ENCODE measurements at regions not wholly inside any gene's neighbourhood (a gene's known extent, or its start where the extent isn't known, plus 50 kb on each side); places are given as distances from the start of the nearest gene placed in this dataset.

DNA sequence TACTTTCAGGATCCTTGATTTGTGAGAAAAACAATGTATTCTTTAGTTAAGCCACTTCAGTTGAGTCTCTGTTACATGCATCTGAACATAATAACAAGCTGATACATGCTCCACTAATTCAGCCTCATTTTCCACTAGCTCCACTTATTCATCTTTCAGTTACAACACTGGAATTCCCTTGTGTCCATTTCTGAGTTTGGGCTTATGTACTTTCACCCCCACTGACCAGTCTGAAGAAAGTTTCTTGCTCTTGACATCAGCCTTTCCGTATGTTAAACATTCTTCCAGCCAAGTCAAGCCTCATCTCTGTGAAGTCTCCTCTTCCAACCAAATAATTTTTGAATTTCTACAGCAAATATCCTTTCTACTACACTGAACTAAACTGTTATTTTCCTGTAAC is 592.5 kb upstream of the NOVA1 start:
- no peak overlapping the region for H3K4ac ChIP-seq (ENCODE audit: low read depth, low read length)
- H3K27ac ChIP-seq (ENCODE audit: insufficient read depth, low read length), result no peak overlapping the region
- H2BK120ac ChIP-seq (ENCODE audit: low read depth, low read length), result no peak overlapping the region
- H3K56ac ChIP-seq (ENCODE audit: extremely low read depth, insufficient read depth, low read length), result no peak overlapping the region
- no peak overlapping the region for H2AK9ac ChIP-seq (replicated peaks; ENCODE audit: low read depth, low read length, poor library complexity)
- H3K4me3 ChIP-seq (ENCODE audit: insufficient read depth, low read depth, low read length), result no peak overlapping the region
- H3K23ac ChIP-seq (ENCODE audit: low read depth, low read length), result no peak overlapping the region
- dilution Hi-C loops (cut with HindIII; ENCODE audit: low sequenced_read_pairs, unreplicated experiment), result no loop called here
- no peak overlapping the region for H4K91ac ChIP-seq (ENCODE audit: insufficient read depth, low read depth, low read length)
- H3K79me1 ChIP-seq (ENCODE audit: low read depth in 1 of 2, low read length in 2 of 2), result no peaks in the 10 kb centered on the region
- in situ Hi-C loops (cut with MboI; ENCODE audit: low sequenced_read_pairs), result no loop called here
- H3K36me3 ChIP-seq (ENCODE audit: control insufficient read depth, insufficient read depth, low read length), result no peaks in the 10 kb centered on the region
- no peak overlapping the region for H3K14ac ChIP-seq (replicated peaks; ENCODE audit: low read depth, low read length)
- H2AK5ac ChIP-seq (ENCODE audit: low read depth, low read length), result no peak overlapping the region
- no peak overlapping the region for H3K4me2 ChIP-seq (ENCODE audit: low read depth, low read length)
- no peak overlapping the region for H2BK20ac ChIP-seq (ENCODE audit: low read depth, low read length)
- H2BK15ac ChIP-seq (ENCODE audit: low read depth, low read length), result no peak overlapping the region
- DNase-seq, result no peak
- H2BK5ac ChIP-seq (ENCODE audit: low read depth, low read length, poor library complexity, severe bottlenecking), result no peak overlapping the region
- no peak for TF ChIP-seq SMC3 (IDR thresholded peaks at IDR 0.05; ENCODE audit: low read depth, low read length)
- TF ChIP-seq, protein P1, sequence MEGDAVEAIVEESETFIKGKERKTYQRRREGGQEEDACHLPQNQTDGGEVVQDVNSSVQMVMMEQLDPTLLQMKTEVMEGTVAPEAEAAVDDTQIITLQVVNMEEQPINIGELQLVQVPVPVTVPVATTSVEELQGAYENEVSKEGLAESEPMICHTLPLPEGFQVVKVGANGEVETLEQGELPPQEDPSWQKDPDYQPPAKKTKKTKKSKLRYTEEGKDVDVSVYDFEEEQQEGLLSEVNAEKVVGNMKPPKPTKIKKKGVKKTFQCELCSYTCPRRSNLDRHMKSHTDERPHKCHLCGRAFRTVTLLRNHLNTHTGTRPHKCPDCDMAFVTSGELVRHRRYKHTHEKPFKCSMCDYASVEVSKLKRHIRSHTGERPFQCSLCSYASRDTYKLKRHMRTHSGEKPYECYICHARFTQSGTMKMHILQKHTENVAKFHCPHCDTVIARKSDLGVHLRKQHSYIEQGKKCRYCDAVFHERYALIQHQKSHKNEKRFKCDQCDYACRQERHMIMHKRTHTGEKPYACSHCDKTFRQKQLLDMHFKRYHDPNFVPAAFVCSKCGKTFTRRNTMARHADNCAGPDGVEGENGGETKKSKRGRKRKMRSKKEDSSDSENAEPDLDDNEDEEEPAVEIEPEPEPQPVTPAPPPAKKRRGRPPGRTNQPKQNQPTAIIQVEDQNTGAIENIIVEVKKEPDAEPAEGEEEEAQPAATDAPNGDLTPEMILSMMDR (conservative IDR thresholded peaks at IDR 0.05; ENCODE audit: low read depth, low read length), result no peak
- no peak for TF ChIP-seq CHD1 (IDR thresholded peaks at IDR 0.05; ENCODE audit: low read depth, low read length)
- TF ChIP-seq RAD21 (IDR thresholded peaks at IDR 0.05; ENCODE audit: low read length), result no peak
- TF ChIP-seq BHLHE40 (IDR thresholded peaks at IDR 0.05; ENCODE audit: low read depth, low read length), result no peak
- TF ChIP-seq, protein P2, sequence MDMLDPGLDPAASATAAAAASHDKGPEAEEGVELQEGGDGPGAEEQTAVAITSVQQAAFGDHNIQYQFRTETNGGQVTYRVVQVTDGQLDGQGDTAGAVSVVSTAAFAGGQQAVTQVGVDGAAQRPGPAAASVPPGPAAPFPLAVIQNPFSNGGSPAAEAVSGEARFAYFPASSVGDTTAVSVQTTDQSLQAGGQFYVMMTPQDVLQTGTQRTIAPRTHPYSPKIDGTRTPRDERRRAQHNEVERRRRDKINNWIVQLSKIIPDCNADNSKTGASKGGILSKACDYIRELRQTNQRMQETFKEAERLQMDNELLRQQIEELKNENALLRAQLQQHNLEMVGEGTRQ (IDR thresholded peaks at IDR 0.05; ENCODE audit: low read depth, low read length), result no peak
- no peak overlapping the region for H4K5ac ChIP-seq (ENCODE audit: low read depth, low read length)
- POLR2A ChIA-PET (ENCODE audit: unreplicated experiment), result no interaction called here
- WGBS, 2 experiments (ENCODE audit: extremely low coverage in 2 of 2, insufficient read length in 1 of 2), result no CpG with 5 or more reads among the region's 1 CpG
- H3K18ac ChIP-seq (ENCODE audit: low read depth, low read length), result no peak overlapping the region
- no peak overlapping the region for H4K8ac ChIP-seq (ENCODE audit: low read depth in 2 of 2, low read length in 2 of 2)
- ATAC-seq (ENCODE audit: low read depth), result no peak
- CTCF ChIA-PET, result no interaction called here
- no peaks in the 10 kb centered on the region for H3K9me1 ChIP-seq (ENCODE audit: insufficient read depth, low read length)
- no peak overlapping the region for H3K9ac ChIP-seq (ENCODE audit: low read depth, low read length)
- no peak overlapping the region for H2AFZ ChIP-seq (replicated peaks; ENCODE audit: low read length, poor library complexity)
- intact Hi-C loops (cut with micrococcal nuclease), result no loop called here
- no peaks in the 10 kb centered on the region for H3K4me1 ChIP-seq (ENCODE audit: control insufficient read depth, insufficient read depth, low read length)
- H4K20me1 ChIP-seq (ENCODE audit: insufficient read depth, low read length), result no peaks in the 10 kb centered on the region
- H3K27me3 ChIP-seq (ENCODE audit: control insufficient read depth, insufficient read depth, low read length), result no peaks in the 10 kb centered on the region
- BruUV-seq (replicated peaks), result no TSS peak
- H3K9me3 ChIP-seq (ENCODE audit: control insufficient read depth, insufficient read depth, low read length), result peaks cover 5% of the 10 kb centered on the region

Measured in IMR-90 (cell line).